ENCODE measurements at regions not wholly inside any gene's neighbourhood (a gene's known extent, or its start where the extent isn't known, plus 50 kb on each side); places are given as distances from the start of the nearest gene placed in this dataset.

DNA sequence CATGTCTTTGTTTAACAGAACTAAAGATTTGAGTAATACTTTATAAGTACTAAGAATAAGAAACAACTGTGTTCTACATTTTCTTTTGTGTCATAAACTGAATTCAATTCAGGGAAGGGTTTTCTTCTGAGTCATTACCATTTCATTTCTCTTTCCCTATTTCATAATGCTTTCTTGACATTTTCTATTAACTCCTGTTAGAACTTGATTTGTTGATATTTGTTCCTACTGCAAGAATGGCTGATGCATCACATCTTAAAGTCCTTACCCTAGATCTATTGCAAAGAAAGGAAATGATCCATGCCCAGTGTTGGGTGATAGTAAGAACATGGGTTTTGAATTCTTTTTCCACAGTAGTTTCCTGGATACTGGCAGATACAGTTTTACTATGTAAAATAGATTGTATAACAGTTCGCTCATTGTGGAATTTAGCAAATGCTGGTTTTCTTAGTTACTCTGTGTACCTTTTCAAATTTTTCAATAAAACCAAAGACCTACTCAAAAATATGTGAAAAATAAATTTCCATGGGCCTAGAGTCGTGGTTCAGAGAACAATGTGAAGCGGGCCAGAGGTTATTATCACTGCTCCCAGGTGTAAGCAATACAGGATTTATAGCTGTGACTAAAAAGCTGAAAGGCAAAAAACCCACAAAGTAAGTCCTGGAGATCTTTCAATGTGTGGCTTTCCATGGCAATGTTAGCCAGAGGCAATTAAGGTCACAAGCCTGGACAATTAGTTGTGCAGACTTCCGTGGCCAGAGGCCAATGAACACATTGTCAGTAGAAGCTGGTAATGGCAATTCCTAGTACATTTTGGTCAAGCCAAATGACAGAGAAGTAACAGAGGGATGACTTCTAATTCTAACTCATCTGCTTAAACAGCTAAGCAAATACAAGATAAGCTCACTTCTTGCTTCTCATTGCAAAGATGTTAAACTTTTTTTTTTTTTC lies 127.3 kb upstream of the FAT4 start:
- Histone ChIP-seq H2BK20ac (ENCODE audit: low read depth, low read length) (0 out of 2 replicates have a peak overlapping the region, but pooled peaks have one; percentile 26), H4K8ac (ENCODE audit: low read depth in 2 of 2, low read length in 2 of 2) (peak overlapping the region in 1 of 2 experiments; percentile 9; a peak in 1 of 4 replicates), H4K20me1 (ENCODE audit: insufficient read depth, low read length) (no peaks in the 10 kb centered on the region), H3K4me1 (ENCODE audit: control insufficient read depth, insufficient read depth, low read length) (peaks cover 4% of the 10 kb centered on the region; the same call in 1 of the 2 replicates), H3K9ac (ENCODE audit: low read depth, low read length) (no peak overlapping the region), H2BK15ac (ENCODE audit: low read depth, low read length) (no peak overlapping the region; the same call in 2 of the 3 replicates), H3K79me1 (ENCODE audit: low read depth in 1 of 2, low read length in 2 of 2) (no peaks in the 10 kb centered on the region), H2AFZ (replicated peaks; ENCODE audit: low read length, poor library complexity) (peak overlapping the region; percentile 52), H3K9me1 (ENCODE audit: insufficient read depth, low read length) (no peaks in the 10 kb centered on the region), H3K14ac (replicated peaks; ENCODE audit: low read depth, low read length) (no peak overlapping the region; the same call in 1 of the 2 replicates), H3K4me2 (ENCODE audit: low read depth, low read length) (peak overlapping the region; percentile 19; the same call in 1 of the 2 replicates), H2AK9ac (replicated peaks; ENCODE audit: low read depth, low read length, poor library complexity) (no peak overlapping the region), H4K5ac (ENCODE audit: low read depth, low read length) (no peak overlapping the region), H3K27ac (ENCODE audit: insufficient read depth, low read length) (no peak overlapping the region), H3K18ac (ENCODE audit: low read depth, low read length) (peak overlapping the region; percentile 65; the same call in 1 of the 2 replicates), H2BK120ac (ENCODE audit: low read depth, low read length) (no peak overlapping the region), H4K91ac (ENCODE audit: insufficient read depth, low read depth, low read length) (no peak overlapping the region), H3K9me3 (ENCODE audit: control insufficient read depth, insufficient read depth, low read length) (no peaks in the 10 kb centered on the region), H3K36me3 (ENCODE audit: control insufficient read depth, insufficient read depth, low read length) (no peaks in the 10 kb centered on the region), H3K4me3 (ENCODE audit: insufficient read depth, low read depth, low read length) (no peak overlapping the region), H3K27me3 (ENCODE audit: control insufficient read depth, insufficient read depth, low read length) (no peaks in the 10 kb centered on the region), H2AK5ac (ENCODE audit: low read depth, low read length) (no peak overlapping the region), H3K23ac (ENCODE audit: low read depth, low read length) (no peak overlapping the region), H3K56ac (ENCODE audit: extremely low read depth, insufficient read depth, low read length) (no peak overlapping the region), H3K4ac (ENCODE audit: low read depth, low read length) (no peak overlapping the region), H2BK5ac (ENCODE audit: low read depth, low read length, poor library complexity, severe bottlenecking) (peak overlapping the region; percentile 47)
- CTCF ChIA-PET, result no interaction called here
- ATAC-seq (ENCODE audit: low read depth), result peak; percentile 64
- no CpG with 5 or more reads among the region's 4 CpGs for WGBS, 2 experiments (ENCODE audit: extremely low coverage in 2 of 2, insufficient read length in 1 of 2)
- TF ChIP-seq SMC3 (IDR thresholded peaks at IDR 0.05; ENCODE audit: low read depth, low read length), result no peak
- TF ChIP-seq MAFK (IDR thresholded peaks at IDR 0.05; ENCODE audit: low read depth, low read length), result peak; percentile 53; the same call in 1 of the 2 replicates
- no peak for TF ChIP-seq BHLHE40 (IDR thresholded peaks at IDR 0.05; ENCODE audit: low read depth, low read length)
- TF ChIP-seq CEBPB (IDR thresholded peaks at IDR 0.05; ENCODE audit: low read depth, low read length), result 0 out of 2 replicates have a peak, but pooled peaks have one; percentile 28
- TF ChIP-seq, protein P1, sequence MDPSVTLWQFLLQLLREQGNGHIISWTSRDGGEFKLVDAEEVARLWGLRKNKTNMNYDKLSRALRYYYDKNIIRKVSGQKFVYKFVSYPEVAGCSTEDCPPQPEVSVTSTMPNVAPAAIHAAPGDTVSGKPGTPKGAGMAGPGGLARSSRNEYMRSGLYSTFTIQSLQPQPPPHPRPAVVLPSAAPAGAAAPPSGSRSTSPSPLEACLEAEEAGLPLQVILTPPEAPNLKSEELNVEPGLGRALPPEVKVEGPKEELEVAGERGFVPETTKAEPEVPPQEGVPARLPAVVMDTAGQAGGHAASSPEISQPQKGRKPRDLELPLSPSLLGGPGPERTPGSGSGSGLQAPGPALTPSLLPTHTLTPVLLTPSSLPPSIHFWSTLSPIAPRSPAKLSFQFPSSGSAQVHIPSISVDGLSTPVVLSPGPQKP (IDR thresholded peaks at IDR 0.05; ENCODE audit: borderline replicate concordance, low read depth, low read length), result no peak
- TF ChIP-seq RFX5 (IDR thresholded peaks at IDR 0.05; ENCODE audit: low read depth, low read length), result no peak
- POLR2A ChIA-PET (ENCODE audit: unreplicated experiment), result no interaction called here
- intact Hi-C loops (cut with micrococcal nuclease) (no loop called here), dilution Hi-C loops (cut with HindIII; ENCODE audit: low sequenced_read_pairs, unreplicated experiment) (no loop called here), in situ Hi-C loops (cut with MboI; ENCODE audit: low sequenced_read_pairs) (no loop called here)
- DNase-seq, result peak; percentile 75
- no TSS peak for BruUV-seq (replicated peaks)

Data from IMR-90 (cell line).